ENCODE measurements at regions not wholly inside any gene's neighbourhood (a gene's known extent, or its start where the extent isn't known, plus 50 kb on each side); places are given as distances from the start of the nearest gene placed in this dataset.

DNA sequence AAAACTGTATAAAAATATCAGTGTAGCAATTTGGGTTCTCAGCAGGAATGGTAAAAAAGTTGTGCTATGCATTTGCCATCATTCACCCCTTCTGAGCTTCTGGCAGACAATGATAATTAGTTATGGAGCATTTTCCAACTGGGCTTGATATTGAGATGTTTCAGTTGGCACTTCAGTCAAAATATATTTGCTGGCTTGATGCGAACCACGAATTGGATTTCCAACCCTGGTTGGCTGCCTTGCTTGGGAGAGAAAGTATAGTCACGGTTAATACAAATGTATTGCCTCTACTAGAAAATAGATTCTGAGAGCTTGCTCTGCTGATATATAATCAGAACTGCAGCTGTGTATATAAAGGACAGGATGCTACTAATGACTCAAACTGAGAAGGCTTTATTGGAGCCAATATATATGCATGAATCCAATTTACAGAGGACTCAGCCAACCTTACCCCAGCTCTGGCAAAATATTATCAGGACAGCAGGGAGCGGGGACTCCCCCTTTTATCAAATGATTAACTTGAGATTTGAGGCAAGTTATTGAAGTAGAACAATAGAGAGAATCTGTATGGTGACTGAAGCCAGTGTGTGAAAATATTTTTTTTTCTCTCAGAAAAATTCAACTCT lies 219.8 kb upstream of the SMIM30 start:
- TF ChIP-seq RAD21 (conservative IDR thresholded peaks at IDR 0.05) = no peak
- no peak for TF ChIP-seq EZH2 (IDR thresholded peaks at IDR 0.05; ENCODE audit: borderline replicate concordance, insufficient read depth, low read length, poor library complexity, severe bottlenecking)
- no peak for TF ChIP-seq SMC3 (conservative IDR thresholded peaks at IDR 0.05; ENCODE audit: poor library complexity)
- TF ChIP-seq, protein P1, sequence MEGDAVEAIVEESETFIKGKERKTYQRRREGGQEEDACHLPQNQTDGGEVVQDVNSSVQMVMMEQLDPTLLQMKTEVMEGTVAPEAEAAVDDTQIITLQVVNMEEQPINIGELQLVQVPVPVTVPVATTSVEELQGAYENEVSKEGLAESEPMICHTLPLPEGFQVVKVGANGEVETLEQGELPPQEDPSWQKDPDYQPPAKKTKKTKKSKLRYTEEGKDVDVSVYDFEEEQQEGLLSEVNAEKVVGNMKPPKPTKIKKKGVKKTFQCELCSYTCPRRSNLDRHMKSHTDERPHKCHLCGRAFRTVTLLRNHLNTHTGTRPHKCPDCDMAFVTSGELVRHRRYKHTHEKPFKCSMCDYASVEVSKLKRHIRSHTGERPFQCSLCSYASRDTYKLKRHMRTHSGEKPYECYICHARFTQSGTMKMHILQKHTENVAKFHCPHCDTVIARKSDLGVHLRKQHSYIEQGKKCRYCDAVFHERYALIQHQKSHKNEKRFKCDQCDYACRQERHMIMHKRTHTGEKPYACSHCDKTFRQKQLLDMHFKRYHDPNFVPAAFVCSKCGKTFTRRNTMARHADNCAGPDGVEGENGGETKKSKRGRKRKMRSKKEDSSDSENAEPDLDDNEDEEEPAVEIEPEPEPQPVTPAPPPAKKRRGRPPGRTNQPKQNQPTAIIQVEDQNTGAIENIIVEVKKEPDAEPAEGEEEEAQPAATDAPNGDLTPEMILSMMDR (IDR thresholded peaks at IDR 0.05; ENCODE audit: poor library complexity, severe bottlenecking) = no peak
